Amygdala (tissue), 56 donors: ENCODE measurements at regions not wholly inside any gene's neighbourhood (a gene's known extent, or its start where the extent isn't known, plus 50 kb on each side); places are given as distances from the start of the nearest gene placed in this dataset.
A peak's percentile ranks its signal among the peaks of the same experiment; 100 is the strongest.

Experiments
- DNase-seq, 56 donors: peaks; one replicate each; lab custom pipeline; 2025; lab: John Stamatoyannopoulos, UW

DNA sequence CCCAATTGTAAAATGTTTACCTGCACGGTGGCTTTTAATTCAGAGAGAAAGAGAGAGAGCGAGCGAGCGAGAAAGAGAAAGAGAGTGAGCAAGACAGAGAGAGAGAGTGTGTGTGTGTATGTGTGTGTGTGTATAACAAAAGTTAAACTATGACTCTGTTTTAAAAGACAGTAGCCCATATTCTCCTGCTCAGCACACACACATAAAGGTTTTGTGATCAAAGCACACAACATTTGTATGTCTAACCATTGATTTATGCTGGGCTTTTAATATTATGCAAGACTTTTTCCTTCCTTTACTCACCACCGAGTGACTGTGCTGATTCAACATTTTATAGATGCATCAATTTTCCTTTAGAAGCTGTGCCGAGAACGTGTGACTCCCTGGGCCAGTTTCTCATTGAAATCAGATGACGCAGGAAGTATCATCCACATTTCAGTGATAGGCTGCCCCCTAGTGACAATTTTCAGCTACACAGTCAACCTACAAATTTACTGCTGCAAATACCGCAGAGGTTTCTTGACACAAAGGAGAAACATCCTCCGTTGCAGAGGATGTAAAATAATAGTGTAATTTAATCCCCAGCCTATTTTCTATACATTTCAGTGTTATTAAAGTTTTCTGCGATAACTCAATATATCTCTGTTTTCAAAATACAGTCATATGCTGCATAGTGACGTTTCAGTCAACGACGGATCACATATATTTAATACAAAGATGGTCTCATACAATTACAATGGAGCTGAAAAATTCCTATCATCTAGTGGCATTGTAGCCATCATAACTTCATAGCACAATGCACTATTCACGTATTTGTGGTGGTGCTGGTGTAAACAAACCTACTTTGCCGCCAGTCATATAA is 165.9 kb upstream of the TANK start:
- DNase-seq: peak in 43 of 56 donors; percentile 5 to 87 (median 33)

GRCh38 chr2:160996584-160996983 is 163.6 kb upstream of the TANK start:
- no peak for DNase-seq

DNA sequence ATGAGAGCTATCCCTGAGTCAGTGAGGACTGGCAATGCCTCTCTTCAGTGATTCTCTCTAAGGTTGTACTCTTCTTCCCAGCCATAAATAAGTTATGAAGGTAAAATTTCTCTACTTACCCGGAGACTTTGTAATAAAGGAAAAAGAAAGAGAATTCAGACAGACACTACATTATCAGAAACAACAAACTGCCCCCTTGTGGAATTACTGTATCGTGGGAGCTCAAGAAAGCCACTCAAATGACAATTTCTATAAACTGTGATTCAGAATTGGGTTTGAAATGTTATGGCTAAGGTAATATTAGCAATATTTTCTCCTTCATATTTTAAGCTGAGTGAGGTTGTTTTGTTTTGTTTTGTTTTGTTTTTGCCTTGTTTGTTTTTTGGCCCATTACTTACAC is 155.8 kb upstream of the TANK start:
- no peak for DNase-seq

DNA sequence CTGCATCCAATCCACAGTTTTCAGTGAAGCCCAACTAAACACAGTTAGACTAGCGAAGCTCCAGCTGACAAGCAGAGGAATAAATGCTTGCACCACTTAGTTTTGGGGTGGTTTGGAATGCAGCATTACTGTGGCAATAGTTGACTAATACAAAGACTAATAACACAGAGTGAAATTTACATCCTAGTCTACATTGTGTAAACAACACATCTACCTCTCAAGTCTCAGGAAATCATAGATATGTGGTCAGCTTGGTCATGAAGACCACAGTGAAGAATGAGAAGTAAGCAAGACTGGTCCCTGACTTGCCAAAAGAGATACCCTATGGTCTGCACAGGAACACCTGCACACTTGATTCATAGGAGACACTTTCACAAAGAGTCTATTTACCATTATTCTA is 155.1 kb upstream of the TANK start:
- no peak for DNase-seq

DNA sequence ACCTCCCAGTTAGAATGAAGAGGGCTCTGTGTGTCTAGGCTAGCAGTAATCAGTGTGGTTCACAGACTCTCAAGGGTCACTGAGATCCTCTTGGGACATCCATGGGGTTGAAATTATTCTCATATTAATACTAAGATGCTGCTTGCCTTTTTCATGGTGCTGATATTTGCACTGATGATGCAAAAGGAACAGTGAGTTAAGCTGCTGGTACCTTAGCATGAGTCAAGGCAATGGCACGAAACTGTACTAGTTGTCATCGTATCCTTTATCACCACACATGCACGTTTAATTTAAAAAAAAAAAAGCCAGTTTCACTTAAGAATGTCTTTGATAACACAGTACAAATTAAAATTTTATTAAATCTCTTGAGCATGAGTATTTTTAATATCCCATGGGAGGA is 151.9 kb upstream of the TANK start:
- DNase-seq: no peak

DNA sequence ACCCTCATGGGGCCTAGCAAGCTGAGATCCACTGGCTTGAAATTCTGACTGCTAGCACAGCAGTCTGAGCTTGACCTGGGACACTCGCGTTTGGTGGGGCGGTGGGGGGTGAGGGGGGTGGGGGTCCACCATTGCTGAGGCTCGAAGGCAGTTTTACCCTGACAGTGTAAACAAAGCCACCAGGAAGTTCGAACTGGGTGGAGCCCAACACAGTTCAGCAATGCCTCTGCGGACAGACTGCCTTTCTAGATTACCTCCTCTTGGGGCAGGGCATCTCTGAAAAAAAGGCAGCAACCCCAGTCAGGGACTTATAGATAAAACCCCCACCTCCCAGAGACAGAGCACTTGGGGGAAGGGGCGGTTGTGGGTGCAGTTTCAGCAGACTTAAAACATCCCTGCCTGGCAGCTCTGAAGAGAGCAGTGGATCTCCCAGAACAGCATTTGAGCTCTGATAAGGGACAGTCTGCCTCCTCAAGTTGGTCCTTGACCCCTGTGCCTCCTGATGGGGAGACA is 149.7 kb upstream of the TANK start:
- DNase-seq: no peak

GRCh38 chr2:161017780-161018470 is 142.3 kb upstream of the TANK start:
- DNase-seq: no peak

GRCh38 chr2:161019311-161019710 is 140.9 kb upstream of the TANK start:
- DNase-seq: no peak

DNA sequence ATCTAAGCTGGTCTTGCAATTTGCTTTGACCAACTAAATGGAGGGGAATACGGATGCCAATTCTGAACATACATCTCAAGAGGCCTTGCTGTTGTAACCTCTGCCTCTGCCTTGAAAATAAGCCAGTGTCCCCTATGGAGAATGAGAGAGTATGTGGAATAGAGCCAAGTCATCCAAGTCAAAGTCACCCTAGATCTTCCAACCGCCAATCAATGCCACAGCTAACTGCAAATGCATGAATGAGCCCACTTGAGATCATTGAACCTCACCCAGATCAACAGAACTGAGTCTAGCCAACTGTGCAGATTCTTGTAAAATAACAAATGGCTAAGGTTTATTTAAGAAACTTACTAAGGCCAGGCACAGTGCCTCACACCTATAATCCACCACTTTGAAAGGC is 139.8 kb upstream of the TANK start:
- no peak for DNase-seq

DNA sequence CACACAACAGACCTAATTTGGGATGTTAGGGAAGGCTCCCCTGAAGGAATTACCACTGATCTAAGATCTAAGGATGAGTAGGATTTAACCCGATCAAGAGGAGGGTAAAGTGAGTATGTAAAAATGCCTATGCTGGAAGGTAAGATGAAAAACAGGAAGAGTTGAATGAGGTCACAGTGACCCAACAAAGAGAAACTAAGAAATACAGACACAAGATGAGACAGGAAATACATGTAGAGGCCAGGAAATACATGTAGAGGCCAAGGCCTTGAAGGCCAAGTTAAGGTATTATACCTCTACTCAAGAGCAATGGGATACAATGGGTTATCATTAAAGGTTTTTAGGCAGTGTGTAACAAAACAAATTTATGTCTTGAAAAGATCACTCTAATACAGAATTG is 131.6 kb upstream of the TANK start:
- no peak for DNase-seq

GRCh38 chr2:161029321-161029720 is 130.9 kb upstream of the TANK start:
- no peak for DNase-seq

GRCh38 chr2:161030260-161031063 is 129.8 kb upstream of the TANK start:
- no peak for DNase-seq

DNA sequence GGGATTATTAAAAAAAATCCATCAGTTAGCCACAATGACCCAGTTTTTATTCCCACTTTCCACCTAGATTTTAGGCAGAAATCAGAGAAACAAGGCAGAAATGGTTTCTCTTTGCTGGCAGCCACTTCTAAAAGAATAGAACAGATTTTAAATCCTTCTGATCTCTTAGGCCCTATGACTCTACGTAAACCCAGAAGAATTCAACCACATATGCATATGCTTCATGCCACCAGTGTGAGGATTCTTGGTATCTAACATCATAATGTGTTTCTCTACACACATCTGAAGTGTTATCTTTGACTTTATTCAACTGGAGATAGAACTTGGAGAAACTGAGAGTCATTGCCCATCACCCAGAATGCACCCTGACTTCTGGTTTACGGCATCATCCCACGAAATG is 128.7 kb upstream of the TANK start:
- no peak for DNase-seq

GRCh38 chr2:161032635-161033034 is 127.6 kb upstream of the TANK start:
- no peak for DNase-seq

- DNase-seq: no peak
These were observed 127.1 kb upstream of the TANK start for GRCh38 chr2:161033059-161033660.

GRCh38 chr2:161036926-161037325 is 123.3 kb upstream of the TANK start:
- no peak for DNase-seq

DNA sequence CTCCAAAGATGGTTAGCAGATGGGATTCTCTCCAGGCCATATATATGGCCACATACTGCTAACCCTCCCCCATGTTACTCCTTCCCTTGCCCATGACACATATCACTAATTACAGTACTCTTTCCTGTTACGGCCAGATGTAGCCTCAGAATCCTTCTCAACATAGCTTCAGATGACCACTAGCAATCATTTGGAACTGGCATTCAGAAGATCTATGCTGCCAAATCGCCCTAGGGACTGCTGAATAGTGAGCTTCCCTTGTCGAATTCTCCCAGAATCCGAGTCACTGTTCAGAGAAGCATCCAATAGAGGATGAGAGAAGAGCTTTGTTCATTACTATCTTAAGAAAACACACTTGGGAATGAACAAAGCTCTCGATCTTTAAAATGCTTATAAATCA is 121.2 kb upstream of the TANK start:
- no peak for DNase-seq

- DNase-seq: no peak
These were observed 118.9 kb upstream of the TANK start for GRCh38 chr2:161041356-161041755.

- no peak for DNase-seq
These were observed 117.1 kb upstream of the TANK start for GRCh38 chr2:161042990-161043625.
